Activated CD4-positive, alpha-beta T cell treated with anti-CD3 and anti-CD28 coated beads, Interleukin-2, amount 50 U/mL, for 4 hours (primary cell): ENCODE measurements at regions not wholly inside any gene's neighbourhood (a gene's known extent, or its start where the extent isn't known, plus 50 kb on each side); places are given as distances from the start of the nearest gene placed in this dataset.

Experiments used
- DNase-seq, 2 experiments: peaks; one replicate each; pipeline ENCODE4 v3.0.0-alpha.2; 2020

DNA sequence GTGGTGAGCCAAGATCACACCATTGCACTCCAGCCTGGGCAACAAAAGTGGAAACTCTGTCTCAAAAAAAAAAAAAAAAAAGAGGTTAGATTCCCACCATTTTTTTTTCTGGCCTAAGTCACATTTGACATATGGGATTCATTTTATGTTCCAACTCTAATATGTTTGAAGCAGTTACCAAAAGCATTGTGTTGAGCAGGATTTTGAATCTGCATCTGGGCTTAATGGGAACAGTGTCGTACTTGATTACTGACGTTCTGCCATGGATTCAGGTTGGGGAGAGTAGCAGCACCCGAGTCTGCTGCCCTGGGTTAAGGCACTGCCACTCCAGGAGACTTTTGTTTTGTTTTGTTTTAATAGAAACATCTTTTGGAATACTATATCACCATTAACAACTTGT, 348.7 kb upstream of the TBL1XR1 start:
- DNase-seq: no peak

DNA sequence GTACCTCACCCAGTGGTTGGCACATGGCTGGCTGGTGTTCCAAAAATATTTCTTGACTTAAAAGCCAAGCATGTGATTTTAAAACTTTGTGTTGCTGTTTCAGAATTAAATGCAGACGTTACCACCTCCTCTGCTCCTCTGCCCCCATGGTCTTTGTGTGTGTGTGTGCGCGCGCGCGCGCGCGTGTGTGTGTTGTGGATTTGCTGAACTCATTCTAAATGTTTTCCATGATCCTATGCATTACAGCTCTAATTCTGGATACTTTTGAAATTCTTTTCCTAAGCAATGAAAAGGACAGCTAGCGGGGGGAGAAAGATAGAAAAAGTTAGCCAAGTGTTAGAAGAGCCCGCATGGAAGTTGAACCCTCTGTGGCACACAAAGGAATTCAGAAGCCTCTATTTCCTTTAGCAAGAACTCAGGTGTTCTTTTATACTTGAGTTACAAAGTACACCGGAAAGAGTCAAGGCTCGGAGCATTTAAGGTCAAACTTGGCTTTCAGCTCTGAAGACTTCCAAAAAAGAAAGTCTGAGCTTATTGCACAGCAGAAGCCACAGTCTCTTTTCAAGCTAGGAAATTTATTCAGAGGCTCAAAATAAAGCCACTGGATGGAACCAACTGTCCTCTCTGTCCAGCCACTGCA, 350.5 kb upstream of the TBL1XR1 start:
- no peak for DNase-seq

- no peak for DNase-seq
Observed at GRCh38 chr3:177550667-177551066, 353.4 kb upstream of the TBL1XR1 start.

DNA sequence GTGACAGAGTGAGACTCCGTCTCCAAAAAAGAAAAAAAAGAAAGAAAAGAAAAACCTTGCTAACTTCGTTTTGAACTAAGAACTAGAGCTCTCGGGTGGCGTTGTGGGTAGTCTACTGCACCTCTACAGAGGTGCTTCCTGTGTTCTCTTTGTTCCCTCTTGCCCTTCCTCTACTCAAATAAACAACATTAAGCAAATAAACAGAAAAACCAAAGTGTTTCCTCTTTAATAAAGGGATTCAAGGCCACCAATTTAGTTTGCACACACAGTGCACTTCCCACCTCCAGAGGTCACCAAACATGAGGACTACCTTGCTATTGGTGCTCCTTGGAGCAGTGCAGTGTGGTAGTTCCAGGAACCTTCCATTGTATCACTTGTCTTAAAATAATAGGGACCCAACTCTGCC, 354.2 kb upstream of the TBL1XR1 start:
- no peak for DNase-seq

DNA sequence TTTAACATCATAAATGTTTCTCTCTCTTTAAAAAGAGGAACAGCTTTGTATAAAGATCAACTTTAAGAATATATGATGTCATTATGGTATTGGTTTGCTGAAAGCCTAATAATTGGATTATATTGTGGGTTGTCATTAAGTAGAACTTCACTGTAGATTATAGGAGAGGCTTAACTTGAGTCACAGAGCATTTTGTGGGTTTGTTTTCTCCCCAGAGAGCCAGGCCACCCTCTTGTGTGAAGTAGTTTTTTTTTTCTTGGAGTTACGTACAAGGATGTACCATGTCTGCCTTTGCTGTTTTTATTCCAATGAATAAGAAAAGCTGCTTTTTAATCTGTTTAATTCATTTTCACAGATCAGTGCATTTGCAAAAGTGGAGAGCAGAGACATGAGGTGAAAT, 354.8 kb upstream of the TBL1XR1 start:
- DNase-seq: no peak

- no peak for DNase-seq
Observed at GRCh38 chr3:177553012-177553411, 355.7 kb upstream of the TBL1XR1 start.

GRCh38 chr3:177553579-177553978, 356.3 kb upstream of the TBL1XR1 start:
- no peak for DNase-seq

DNA sequence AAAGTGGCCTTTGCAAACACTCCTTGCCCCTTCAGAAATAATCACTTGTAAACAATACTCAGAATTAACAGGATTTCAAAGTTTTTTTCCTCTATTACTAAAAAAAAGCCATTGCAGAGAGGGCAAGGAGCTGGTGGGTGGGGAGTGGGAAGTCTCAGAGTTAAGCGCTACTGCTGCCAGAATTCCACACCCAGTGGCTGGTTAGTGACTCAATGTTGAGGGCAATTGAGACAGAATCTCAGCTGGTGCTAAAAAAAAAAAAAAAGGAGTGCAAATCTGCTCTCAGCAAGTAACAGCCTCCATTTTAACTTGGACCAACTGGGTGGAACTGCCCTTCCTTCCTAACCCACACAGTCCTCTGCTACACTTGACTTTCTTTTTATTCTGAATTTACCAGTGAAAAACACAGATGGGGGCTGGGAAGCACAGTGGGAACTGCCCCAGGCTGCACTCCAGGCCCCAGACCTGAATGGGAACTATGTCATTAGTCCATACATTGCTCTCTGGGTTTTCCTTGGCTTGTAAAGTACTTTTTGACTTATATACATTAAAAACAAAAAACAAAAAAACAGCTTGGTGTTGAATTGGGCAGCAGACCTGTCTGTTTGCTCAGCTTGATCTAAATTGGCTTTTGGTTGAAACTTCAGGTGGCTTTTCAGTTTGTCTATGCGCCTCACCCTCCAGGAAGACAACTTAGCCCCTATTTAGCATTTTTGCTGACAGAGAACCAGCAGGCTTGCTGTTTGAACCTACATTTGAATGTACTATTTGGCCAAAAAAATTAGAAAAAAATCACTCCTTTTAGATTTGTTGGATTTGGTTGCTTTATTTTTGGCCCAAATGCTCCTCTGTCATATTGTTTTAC, 357.8 kb upstream of the TBL1XR1 start:
- DNase-seq: no peak

GRCh38 chr3:177557548-177557947, 360.3 kb upstream of the TBL1XR1 start:
- no peak for DNase-seq

- no peak for DNase-seq
Observed at GRCh38 chr3:177561365-177561764, 364.1 kb upstream of the TBL1XR1 start.

- DNase-seq: no peak
Observed at GRCh38 chr3:177561769-177562392, 364.6 kb upstream of the TBL1XR1 start.

DNA sequence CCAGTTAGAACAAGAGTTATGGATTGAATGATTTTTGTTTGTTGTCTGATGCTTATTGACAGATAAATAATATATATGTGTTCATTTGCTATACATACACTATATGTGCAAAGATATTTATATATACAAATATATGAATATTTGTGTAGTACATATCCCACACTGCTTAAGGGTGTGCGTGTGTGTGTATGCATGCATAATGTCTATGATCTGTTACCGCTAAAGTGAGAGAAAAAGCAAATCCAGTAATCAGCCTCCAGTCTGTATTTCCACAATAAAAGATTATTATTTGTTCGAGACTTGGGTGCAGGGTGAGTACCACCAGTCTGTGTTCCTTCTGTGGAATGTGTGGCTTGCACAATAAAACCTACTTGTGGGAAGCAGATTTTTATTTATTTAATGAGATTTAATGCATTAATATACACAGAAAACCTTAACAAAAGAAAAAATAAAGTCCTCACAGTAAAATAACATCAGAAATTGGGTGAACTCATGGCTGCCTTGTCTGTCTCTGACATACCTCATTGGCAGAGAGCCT, 366.0 kb upstream of the TBL1XR1 start:
- DNase-seq: no peak

DNA sequence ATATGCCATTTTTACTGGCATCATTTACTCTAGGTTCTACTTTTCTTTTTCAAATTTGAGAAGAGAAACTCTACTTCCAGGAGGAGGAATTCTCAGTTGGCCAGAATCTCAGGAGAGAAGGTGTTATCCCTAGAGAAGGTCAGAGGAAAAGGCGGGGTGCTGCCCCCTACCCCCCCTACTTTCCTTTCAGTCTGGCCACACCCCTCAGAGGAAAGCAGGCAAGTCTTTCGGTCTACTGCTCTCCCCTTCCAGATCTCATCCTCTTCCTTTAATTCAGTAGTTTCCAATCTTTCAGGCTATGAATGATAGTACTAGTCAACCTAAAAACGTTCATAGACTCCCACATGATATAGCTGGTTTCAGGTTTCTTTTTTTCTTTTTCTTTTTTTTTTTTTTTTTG, 366.5 kb upstream of the TBL1XR1 start:
- DNase-seq: no peak

- no peak for DNase-seq
Observed at GRCh38 chr3:177565981-177566380, 368.7 kb upstream of the TBL1XR1 start.

- no peak for DNase-seq
Observed at GRCh38 chr3:177567833-177568232, 370.6 kb upstream of the TBL1XR1 start.

DNA sequence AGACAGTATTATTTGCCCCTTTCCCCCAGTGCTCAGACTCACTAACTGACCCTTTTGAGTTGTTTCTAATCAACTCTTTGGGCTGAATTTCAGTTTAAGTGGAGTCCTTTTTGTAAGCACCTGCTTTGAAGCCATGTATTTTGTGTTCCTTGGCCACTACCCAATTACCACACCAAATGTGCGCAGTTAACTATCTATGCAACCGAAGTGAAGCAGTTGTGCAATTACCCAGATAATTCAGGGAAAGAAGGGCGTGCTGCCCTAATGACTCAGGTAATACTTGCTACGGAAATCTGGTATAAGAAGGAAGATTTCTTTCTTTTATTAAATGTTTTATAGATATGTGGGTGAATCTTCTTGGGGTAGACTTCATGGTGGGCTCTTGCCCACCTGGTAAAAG, 371.9 kb upstream of the TBL1XR1 start:
- no peak for DNase-seq

DNA sequence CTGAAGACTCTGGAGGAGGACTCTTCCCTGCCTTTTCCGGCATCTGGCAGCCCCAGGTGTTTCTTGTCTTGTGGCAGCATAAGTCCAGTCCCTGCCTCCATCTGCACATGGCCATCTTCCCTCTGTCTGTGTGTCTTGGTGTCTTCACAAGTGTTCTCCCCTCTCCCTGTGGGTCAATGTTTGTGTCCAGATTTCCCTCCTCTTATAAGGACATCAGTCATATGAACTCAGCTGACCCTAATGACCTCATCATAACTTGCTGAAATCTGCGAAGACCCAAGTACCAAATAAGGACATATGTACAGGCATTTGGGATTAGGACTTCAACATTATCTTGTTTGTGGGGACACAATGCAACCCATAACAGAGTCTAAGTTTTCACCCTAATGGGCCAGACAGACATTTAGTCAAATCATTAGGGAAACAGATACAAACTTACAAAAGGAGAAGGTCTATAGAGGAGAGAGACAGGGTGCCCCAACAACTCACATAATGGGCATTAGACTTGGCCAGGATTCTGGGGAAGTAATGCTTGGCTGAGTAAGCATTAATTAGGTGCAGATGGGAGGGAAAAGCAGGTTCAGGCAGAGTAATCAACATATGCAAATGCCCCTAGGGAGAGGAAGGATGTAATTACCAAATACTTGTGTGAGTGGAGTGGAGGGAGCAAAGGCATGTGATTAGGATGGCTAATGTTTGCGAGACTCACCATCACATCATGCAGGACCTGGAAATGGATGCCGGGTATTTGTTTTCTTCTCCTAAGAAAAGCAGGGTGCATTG, 372.8 kb upstream of the TBL1XR1 start:
- no peak for DNase-seq

DNA sequence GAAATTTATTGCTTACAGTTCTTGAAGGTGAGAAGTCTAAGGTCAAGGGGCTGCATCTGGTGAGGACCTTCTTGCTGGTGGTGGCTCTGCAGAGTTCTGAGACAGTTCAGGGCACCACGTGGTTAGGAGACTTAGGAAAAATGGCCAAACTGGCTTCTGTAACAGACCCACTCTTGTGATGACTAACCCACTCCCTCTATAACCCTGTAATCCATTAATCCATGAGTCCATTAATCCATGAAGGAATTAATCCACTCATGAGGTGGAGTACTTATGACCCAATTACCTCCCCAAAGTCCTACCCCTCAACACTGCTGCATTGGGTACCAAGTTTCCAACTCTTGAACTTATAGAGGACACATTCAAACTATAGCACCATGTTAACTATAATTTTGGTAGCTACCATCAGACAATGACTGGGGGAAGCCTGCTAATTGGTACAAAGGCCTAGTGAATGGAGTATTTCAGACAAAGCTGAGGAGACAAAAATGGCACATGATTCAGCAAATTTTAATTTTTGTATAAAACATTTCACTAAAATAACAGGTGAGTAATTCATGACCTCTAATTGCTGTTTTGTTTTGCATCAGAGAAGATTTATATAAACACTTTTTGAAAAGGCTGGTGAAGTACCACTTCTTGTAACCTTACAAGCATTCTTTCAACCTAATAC, 374.1 kb upstream of the TBL1XR1 start:
- no peak for DNase-seq

- no peak for DNase-seq
Observed at GRCh38 chr3:177571944-177572315, 374.6 kb upstream of the TBL1XR1 start.

DNA sequence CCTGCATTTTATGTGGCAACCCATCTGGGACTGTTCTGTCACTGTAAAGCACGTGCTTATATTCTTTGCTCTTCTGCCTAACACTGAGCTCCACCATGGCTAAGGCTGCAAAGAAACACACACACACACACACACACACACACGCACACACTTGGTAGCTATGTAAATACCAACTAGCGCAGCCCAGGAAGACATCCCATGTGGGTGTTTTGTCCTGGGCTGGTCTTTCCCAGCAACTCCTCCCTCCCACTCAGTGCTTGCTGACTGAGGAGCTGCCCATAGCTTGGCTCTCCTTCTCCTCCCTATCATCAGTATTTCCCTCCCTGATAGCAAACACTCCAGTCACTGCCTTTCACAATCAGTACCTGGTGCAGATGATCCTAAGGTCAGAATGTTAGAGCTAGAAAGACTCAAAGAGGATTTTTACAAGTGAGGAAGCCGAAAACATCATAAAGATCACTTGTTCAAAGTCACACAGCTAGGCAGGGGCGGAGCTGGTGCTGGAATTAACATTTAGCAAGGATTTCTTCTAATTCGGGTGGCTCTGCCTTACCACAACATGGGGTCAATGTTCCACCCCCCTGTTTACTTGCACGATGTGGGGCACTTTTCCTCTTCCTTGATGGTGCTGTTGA, 377.1 kb upstream of the TBL1XR1 start:
- no peak for DNase-seq

DNA sequence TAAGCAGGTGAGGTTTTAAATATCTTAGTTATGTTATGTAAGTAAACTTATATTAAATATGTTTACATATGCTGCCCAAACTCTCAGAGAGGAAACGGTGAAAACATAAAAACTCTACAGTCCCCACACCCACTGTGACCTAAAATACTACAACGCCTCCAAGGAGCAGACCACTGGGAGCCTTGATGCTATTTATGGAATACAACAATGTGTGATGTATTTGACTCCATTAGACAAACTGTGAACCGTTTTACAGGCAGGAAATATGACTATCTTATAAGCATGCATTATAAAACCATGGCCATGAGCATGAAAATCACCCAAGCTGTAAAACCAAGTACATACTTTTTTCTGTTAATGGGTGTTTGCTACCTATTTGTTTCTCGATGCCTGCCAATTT, 379.5 kb upstream of the TBL1XR1 start:
- no peak for DNase-seq

DNA sequence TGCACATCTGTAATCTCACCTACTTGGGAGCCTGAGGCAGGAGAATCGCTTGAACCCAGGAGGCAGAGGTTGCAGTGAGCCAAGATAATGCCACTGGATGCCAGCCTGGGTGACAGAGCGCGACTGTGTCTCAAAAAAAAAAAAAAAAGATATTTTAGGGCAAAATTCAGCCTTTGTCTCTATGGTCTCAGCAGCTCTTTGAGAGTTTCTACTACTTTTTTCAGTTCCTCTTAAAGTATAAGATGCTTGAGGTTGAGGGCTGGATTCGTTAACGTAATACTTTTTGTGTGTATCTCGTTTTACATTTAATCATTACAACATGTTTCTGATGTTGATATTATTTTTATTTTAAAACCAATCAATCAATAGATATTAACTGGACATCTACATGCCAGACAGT, 381.2 kb upstream of the TBL1XR1 start:
- no peak for DNase-seq
